Stimulated activated CD8-positive, alpha-beta memory T cell treated with anti-CD3 and anti-CD28 coated beads, Interleukin-7, amount 100 ng/mL, for 24 hours (primary cell): ENCODE measurements at regions not wholly inside any gene's neighbourhood (a gene's known extent, or its start where the extent isn't known, plus 50 kb on each side); places are given as distances from the start of the nearest gene placed in this dataset.
"Not testable (repeated sequence)": the region's sequence is repeated elsewhere in the genome, so short reads cannot be mapped to it uniquely, and the experiment has no call there.

ENCODE experiments used
- DNase-seq: peaks from one replicate; pipeline ENCODE4 v3.0.0-alpha.2; 2020; ENCODE audit warnings: low read depth

DNA sequence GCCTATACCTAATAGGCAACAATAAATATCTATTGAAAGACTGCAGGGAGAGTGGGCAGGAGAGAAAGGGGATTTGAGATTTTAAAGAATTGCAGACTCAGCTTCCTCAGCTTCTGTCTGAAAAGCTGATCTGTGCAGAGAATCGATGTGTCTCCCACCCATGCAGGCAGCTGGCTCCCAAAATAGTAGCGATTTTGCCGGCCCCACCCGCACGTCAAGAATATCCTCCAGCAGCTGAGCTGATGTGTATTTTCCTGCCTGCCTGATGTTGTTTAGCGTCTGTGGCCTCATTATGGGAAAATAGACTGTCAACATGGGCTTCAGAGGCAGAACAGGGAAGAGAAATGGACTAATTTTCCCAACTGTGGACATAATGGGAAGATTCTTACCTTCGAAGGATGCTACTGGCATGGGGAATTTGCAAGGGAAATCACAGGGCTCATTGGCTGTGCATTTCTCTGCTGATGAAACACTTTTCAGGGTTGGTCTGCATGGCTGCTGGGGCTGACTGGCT lies 699.8 kb downstream of the PTPRU start:
- DNase-seq = no peak

DNA sequence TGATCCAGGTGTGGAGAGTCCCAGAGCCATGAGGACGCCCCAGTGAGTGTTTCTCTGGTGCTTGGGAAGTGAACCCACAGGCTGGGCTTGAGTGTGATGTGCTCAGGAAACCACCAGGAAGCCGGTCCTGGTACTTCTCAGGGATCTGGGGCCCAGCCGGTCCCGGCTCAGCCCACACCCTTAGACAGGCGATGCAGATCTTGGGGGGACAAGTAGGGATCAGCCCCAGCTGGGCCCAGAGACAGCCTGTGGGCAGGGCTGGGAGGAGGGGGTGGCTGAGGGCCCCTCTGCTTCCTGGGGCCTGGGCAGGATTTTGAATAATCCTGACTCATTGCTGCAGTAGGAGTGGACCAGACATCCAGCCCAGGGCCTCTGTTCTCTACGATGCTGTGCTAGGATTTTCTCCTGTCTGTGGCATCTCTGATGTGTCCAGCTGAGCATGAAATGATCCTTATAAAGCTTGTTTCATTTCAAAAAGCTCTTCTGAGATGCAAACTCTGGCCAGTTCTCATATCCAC lies 698.0 kb downstream of the PTPRU start:
- no peak for DNase-seq

- DNase-seq = no peak
Observed at GRCh38 chr1:29933067-29933466, 696.7 kb downstream of the PTPRU start.

GRCh38 chr1:29932626-29933025 lies 696.3 kb downstream of the PTPRU start:
- no peak for DNase-seq

DNA sequence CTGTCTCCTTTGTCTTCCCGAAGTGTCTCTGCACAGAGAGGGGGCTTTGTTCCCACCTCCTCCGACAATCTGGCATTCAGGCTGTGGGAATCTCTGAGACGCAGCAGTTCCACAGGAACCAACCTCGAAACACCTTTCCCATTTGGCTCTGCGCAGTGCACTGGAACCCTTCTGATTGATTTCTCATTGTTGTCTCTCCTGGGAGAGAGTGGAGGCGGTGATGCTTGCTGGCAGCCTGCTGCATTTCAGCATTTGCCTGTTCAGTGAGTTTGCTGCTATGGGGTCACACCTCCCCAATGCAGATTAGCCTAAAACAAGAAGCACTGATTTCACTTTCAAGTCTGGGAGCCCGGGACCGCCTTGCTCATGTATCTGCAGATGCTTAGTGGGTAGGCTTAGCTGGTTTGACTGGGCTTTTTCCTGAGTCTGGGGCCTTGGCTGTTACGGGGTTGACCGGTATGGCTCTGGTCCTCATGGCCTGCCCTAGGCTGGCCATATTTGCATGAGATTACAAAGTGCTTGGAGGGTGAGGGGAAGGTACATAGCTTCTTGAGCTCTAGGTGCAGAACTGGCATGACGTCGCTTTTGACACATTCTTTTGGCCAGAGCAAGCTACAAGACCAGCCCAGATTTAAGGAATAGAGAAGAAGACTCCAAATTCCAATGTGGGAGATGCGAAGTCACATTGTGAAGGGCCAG lies 695.3 kb downstream of the PTPRU start:
- no peak for DNase-seq

- DNase-seq = no peak
Observed at GRCh38 chr1:29925058-29925457, 688.7 kb downstream of the PTPRU start.

GRCh38 chr1:29924017-29924431 lies 687.7 kb downstream of the PTPRU start:
- DNase-seq = no peak

- DNase-seq = no peak
Observed at GRCh38 chr1:29921741-29922140, 685.4 kb downstream of the PTPRU start.

DNA sequence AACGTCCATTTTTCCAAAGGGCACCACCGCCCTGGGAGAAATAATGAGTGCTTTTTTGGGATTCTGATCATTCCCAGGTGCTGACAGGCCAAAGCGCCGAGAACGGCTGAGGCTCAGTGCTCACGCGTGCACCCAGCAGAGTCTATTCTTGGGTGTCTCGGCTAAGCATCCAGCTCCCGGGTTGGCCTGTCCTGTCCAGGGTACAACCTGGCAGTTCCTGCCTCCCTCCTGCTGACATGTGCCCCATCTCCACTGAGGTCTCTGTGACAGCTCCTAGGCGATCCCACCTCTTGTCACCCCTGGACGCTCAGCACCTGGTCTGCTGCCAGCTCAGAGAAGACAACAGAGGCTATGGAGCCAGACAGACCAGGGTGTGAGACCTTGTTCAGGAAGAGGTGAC lies 684.5 kb downstream of the PTPRU start:
- no peak for DNase-seq

DNA sequence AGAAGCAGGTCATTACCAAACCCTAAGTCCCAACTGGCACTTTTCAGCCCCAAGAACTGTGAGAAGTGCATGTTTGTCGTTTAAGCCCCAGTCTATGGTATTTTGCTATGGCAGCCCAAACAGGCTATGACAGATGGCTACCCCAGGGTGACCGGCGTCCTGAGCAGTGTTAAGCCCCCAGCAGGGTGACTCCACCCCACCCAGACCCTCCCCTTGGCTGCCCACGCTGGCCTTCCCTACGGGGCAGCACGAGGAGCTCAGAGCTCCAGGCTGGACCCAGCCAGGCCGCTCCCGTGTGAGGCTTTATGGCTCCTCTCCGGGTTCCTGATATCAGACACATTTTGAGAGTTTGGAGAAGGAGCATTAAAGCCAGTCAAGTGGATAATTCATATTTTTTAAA lies 684.0 kb downstream of the PTPRU start:
- no peak for DNase-seq

DNA sequence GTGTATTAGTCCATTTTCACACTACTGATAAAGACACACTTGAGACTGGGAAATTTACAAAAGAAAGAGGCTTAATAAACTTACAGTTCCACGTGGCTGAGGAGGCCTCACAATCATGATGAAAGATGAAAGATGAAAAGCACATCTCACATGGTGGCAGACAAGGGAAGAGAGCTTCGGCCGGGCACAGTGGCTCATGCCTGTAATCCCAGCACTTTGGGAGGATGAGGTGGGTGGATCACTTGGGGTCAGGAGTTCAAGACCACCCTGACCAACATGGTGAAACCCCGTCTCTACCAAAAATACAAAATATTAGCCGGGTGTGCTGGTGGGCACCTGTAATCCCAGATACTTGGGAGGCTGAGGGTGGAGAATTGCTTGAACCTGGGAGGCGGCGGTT lies 682.7 kb downstream of the PTPRU start:
- not testable (repeated sequence) for DNase-seq

GRCh38 chr1:29916656-29917369 lies 680.5 kb downstream of the PTPRU start:
- DNase-seq = no peak

DNA sequence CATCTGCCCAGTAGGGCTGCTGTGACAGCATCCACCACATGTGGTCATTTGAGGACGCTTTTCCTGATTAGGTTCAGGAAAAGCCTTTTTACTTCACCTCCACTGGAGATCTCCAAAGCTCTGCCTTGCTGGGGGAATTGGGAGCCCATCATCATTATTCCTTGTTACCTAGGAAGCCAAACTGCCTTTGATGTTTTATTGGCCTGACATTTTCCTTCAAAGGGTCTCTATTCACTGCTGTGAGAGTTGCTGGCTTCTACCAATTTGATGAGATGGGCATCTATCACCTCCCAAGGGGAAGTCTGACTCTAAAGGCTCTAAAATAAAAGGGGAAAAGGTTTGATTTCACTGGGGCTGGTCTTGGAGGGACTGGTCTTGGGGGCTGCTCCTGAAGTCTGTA lies 678.6 kb downstream of the PTPRU start:
- DNase-seq = no peak

DNA sequence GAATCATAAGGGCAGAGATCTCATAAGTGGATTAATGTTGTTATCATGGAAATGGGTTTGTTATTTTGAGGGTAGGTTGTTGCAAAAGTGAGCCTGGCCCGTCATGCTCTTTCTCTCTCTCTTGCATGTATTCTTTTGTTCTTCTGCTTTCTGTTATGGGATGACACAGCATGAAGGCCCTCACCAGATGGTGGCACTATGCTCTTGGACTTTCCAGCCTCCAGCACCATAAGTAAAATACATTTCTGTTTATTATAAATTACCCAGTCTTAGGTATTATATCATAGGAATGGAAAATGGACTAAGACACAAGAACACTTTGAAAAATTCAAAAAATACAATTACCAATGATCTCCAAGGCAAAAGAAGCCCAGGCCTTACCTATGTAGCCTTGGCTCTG lies 676.1 kb downstream of the PTPRU start:
- no peak for DNase-seq

DNA sequence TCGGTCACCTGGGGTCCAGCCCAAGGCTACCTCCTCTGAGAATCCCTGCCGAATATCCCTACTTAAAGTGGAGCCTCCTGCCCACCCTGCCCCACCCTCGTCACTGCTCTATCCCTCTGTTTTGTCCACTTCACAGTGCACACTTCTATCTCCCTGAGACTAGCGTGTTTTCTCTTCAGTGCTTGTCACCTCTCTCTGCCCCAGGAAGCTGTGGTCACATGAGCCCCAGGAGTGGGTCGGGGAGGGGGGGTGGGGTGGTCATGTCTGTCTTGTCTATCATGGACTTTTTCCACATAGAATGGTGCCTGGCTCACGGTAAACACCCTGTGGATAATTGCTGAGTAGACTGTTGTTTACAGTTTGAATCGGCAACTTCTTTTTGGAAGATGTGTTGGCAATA lies 673.6 kb downstream of the PTPRU start:
- DNase-seq = no peak

GRCh38 chr1:29907596-29907995 lies 671.3 kb downstream of the PTPRU start:
- DNase-seq = no peak

GRCh38 chr1:29906927-29907326 lies 670.6 kb downstream of the PTPRU start:
- no peak for DNase-seq

DNA sequence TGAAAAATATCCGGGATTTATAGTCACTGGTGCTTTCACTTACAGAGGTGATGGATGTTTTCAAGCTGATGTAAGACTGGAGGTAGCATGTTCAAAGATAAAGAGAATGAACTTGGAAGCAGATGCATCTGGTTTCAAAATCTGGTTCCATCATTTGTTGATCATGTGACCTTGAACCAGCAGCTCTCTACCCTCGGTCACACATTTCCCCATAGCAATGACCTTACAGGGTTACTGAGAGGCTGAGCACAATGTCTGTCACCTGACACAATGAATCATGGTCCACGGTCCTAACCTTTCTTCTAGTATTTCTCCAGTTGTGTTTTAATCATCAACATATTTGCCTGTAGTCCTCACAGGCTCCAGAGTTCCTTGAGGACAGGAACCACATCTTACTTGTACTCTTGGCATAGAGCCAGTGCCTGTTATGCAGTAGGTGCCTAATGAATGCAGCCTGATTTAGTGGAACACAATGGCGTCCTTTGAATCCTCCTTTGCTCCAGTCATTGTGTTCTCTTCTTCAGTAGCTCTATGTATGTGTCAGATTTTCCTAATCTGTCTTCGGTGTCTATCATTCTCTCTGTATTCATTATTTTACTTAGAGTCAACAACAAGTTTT lies 667.3 kb downstream of the PTPRU start:
- DNase-seq = no peak

DNA sequence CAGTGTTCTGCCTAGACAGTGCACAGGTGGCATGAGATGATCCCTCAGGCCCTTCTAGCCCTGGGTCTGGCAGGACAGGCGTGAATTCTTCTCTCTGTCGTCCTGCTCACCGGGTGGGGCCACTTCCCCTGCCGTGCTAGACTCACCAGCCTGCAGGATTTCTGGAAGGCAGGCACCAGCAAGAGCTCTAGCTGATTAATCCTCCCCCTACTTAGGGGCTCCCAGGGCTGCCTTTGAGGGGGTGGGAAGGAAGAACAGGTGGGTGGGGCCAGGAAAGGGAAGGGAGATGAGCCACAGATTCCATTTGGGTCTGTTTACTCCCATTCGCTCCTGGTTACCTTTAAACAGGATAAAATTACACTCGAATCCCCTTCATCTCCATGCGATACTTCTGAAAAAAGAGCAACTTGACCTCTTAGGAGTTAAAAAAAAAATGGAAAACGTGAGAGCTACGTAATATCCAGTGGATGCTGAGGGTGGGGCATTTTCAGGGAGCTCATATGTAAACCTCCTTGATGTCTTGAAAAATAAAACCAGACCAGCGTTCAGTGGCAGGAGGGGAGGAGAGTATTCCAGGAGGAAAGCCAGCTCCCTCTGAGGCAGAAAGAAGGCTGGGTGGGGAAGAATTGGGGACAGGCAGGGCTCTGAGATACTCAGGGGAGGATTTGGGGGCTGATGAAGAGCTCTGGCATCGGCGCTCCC lies 665.5 kb downstream of the PTPRU start:
- no peak for DNase-seq

DNA sequence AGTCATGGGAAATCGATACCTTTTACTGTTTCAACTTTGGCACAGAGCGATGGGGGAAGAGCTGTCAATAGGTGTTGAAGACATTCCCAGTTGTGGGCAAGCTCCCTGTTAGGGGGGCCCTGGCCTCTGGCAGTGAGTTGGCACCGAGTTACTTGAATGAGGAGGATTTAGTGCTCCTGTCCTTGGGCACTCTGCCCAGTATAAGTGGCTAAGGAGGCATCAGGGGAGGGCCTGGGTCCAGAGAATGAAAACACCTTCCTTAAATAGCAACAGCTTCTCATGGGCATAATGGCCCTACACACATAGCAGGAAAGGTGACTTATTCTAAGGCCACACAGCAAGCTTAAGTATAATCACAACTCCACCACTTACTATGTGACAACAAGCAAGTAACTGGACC lies 664.4 kb downstream of the PTPRU start:
- no peak for DNase-seq

DNA sequence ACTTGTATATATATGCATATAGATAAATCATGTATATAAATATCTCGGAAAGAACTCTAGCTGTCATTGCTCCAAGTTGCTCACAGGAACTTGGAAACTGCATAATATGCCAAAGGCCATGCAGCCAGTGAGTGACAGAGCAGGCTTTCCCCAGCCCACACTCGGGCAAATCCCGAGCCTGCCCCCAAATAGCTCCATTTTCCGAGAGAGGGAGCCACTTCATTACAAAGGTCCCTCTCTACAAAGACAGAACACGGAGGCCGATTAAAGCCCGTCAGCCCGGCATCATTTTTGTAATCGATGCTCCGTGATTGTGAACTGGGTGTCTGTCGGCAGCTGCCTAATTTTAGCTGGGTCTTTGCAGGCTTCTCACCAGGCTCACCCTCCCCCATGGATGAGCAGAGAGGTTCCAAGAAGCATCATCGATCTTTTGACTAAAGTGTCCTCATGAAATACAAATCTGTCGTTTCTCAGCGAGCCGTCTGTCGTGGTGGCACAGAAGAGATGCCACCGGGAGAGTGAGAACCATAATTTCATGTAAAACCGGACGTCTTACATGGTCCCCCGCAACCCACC lies 663.9 kb downstream of the PTPRU start:
- no peak for DNase-seq
